ENCODE measurements at regions not wholly inside any gene's neighbourhood (a gene's known extent, or its start where the extent isn't known, plus 50 kb on each side); places are given as distances from the start of the nearest gene placed in this dataset.
"Not testable (repeated sequence)": the region's sequence is repeated elsewhere in the genome, so short reads cannot be mapped to it uniquely, and the experiment has no call there.

DNA sequence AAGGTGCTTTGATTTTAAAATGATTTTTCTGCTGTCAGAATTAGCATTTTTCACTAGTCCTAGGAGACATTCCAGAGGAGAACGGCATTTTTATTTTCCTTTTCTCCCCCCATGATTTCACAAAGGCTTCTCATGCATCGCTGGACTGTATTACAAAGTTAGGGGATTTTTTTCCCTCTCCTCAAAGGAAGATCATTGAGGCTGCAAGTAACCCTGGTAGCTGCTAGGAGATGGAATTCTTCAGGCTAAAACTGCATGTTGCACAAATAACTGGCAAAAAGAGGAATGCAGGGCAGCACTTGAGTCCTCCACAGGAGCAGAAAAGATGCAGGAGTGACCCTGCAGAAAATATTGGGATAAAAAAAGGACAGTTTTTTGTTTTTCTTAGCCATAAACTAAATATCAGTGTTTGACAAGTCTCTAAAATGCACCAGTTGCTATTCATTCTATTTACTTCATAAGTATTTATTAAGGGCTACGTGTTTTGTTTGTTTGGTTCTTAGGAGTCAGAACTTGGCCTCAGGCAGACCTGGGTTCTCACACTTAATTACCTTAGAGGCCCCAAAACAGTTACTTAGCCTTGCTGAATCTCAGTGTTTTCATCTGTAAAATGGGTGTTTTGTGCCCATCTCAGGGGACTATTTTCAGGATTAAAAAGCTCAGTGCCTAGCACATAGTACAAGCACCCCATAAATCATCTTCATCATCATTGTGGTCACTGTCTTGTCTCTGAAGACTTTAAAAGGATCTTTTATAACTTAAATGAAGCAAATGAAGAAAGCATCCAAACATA lies 144.5 kb upstream of the ID4 start:
- no peak for DNase-seq (ENCODE audit: low spot score)

DNA sequence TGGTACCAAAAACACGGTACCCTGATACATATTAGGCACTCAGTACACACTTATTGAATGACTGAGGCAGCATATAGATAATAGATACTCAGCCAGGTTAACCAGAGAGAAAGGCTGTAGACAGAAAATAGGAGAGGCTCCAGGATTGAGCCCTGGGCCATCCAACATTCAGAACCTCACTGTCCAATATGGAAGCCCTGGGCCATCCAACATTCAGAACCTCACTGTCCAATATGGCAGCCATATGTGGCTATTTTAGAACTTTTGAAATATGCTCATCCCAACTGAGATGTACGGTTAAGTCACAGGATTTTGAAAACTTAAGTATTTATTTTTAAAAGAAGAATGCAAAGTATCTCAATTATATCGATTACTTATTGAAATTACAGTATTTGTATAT lies 142.5 kb upstream of the ID4 start:
- DNase-seq (ENCODE audit: low spot score) = no peak

DNA sequence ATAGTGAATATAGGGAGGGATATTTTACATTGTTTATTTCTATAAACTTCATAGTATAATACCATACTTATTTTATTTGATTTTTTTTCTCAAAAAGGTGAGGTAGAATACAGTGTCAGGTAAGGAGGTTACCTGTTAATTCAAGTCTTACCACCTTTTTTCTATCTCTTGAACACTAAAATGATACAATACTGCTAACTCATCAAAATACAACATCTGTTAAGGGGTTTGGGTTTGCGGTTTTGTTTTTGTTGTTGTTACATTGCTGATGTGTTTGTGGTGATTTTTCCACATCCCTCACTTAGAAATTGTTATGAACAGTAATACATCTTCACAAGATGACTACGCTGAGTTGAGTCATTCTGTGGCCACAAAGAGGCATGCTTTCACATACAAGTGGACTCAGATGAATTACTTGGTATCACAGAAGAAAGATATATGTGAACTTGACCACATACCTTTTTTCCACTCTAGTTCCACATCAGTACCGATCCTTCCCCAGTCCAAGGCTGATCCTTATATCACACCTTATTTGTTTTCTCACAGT lies 139.4 kb upstream of the ID4 start:
- no peak for DNase-seq (ENCODE audit: low spot score)

DNA sequence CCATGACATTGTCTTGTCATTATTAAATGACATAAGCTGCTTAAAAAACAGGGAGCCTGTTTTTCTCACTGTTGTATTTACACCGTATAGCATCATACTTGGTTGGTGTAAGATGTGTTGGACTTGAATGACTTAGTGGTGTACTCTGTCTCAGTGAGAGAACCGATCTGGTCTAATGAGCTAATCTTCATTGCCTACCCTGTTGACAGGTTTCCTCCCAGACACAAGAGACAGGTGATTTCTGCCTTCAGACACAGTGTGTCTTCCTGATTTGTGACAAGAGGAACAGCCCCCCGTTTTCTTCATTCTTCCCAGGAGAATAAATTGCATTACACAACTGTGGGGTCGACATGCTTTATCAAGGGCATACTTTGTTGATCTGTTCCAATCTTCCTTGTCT lies 137.2 kb upstream of the ID4 start:
- no peak for DNase-seq (ENCODE audit: low spot score)

DNA sequence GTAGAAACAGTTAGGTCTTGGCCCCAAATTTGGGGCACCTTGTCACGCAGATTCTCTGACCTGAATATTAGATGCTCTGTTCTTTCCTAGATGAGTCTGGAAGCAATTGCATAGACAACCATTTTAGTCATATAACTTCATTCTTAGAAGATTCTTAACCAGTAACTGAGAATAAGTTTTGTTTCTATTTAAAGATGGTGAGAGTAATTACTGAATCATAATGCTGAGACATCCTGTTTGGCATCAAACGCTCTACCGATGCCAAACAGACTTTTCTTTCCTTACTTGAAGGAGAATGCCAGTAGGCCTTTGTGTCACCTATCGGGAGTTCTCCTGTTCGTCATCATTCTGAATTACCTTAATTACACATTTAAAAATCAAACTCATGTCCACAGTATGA lies 131.6 kb upstream of the ID4 start:
- no peak for DNase-seq (ENCODE audit: low spot score)

DNA sequence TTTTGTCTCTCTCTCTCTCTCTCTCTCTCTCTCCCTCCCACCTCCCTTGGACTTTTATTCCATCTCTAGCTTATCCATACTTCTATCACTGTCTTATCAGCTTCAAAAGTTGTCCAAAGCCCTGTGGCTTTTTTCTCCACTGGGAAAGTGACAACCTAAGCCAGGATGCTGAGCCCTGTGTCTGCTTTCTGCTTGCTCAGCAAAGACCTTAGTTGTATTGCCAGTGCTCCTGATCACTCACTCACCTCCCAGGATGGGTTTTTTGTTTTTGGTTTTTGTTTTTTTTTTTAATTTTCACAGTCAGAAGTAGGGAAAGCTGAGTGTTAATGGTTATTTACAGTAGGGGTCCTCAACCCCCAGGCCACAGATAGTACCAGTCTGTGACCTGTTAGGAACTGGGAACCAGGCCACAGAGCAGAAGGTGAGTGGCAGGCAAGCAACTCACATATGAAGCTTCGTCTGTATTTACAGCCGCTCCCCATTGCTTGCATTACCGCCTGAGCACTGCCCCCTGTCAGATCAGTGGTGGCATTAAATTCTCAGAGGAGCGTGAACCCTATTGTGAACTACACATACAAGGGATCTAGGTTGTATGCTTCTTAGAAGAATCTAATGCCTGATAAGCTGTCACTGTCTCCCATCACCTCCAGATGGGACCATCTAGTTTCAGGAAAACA lies 125.0 kb upstream of the ID4 start:
- DNase-seq (ENCODE audit: low spot score) = no peak

DNA sequence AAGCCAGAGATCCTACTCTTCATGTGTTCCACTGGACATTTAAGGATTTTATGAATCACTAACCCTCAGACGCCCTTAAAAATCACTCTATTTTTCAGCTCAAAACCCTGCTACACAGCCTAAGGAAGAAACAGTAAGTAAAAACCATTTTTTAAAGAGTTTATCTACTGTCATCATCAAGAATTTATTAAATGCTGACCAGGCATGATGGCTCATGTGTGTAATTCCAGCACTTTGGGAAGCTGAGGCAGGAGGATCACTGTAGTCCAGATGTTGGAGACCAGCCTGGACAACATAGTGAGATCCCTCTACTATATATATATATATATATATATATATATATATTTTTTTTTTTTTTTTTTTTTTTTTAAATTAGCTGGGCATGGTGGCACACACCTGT lies 124.2 kb upstream of the ID4 start:
- no peak for DNase-seq (ENCODE audit: low spot score)

DNA sequence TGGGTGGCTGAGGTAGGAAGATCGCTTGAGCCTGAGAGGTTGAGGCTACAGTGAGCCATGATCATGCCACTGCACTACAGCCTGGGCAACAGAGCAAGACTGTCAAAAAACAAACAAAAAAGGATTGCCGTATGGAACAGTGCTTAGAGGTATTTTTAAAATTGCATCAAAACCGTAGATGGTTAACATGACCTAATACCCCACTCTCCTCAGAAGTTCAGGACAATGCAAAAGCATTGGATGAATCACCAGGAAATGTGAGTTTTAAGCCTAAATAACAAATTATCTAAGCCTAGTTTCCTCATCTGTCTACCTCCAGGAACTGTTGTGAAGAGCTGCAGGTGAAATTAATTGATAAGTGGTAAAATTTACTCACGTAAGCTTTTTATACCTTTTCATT lies 123.8 kb upstream of the ID4 start:
- DNase-seq (ENCODE audit: low spot score) = no peak

DNA sequence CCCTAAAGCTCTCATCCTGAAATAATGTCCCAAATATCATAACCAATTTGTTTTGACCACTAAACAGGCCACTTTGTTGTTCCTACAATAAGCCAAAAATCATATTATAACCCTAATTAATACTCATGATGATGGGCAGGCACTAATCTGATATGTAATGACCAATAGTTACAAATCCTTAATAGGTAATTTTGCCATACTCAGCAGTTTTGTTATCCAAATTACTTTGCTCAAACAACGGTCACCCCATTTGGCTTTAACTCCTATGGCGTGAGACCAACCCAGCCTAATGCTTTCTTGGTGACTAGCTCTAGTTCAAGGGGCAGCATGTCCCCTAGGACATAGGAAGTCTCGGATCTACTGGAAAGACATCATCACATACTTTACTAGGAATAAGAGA lies 123.2 kb upstream of the ID4 start:
- DNase-seq (ENCODE audit: low spot score) = no peak

DNA sequence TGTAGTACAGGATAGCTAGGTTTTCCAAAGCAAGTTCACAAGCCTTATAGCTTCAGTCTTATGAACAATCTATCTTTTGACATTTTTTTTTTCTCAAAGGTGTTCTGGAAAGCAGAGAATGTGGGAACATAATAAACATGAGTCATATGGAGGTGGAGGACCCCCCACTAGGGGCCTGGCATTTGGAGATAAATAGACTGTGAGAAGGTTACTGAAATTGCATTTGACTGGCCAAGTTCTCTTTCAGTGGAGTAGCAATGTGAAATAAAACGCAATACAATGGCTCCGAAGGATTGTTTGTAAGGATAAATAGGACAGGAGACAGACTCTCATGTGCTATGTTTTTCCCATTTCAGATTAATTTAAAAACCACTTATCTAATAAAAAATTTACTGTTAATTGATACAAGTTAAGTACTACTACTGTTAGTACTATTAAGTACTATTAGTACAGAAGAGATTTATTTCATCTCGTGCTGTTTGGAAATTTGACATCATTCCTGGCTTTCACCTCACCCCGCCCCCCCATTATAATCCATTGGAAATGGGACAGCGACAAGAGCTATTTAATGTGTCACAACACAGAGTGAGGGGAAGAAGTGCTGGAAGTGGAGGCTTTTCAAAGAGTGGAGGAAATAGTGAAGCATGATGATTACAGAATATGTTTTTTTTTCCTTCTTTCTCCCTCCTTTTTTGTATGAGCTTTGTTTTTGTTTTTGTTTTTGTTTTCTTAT lies 122.6 kb upstream of the ID4 start:
- no peak for DNase-seq (ENCODE audit: low spot score)

DNA sequence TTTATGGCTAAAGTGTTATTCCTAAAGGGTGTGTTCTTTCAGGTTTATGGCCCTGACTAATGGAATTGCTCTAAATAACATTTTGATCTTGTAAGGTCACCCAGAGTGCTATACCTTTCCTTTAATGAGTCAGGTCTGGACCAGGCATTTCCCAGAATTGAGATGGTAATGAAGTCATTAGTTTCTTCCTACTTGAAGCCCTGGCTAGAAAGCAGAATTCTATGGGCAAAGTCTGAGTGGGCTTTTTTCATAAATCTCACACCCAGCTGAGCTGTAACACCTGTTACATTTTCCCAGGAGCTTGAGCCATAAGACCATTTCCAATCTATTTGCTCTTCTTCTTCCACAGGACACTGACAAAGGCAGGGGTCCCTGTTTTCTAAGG lies 122.0 kb upstream of the ID4 start:
- no peak for DNase-seq (ENCODE audit: low spot score)

DNA sequence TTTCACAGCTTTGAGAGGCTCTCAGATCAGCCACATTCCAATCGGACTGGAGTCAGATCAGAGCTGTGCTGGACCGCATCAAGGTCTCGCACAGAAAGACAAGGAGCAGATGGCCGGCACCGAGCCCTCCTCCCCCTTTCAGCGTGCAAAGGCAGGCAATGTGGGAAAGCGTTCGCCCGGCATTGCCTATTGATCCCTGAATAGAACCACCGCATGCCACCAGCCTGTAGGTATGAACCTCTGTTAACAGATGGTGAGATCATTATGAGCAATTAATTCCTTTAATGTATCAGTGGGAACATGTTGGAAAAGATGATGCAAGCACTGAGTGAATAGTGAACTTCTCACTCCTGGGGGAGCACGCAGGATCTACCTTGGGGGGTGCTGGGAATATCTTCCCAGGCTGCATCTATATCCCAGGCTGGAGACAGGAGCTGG lies 117.5 kb upstream of the ID4 start:
- DNase-seq (ENCODE audit: low spot score) = no peak

DNA sequence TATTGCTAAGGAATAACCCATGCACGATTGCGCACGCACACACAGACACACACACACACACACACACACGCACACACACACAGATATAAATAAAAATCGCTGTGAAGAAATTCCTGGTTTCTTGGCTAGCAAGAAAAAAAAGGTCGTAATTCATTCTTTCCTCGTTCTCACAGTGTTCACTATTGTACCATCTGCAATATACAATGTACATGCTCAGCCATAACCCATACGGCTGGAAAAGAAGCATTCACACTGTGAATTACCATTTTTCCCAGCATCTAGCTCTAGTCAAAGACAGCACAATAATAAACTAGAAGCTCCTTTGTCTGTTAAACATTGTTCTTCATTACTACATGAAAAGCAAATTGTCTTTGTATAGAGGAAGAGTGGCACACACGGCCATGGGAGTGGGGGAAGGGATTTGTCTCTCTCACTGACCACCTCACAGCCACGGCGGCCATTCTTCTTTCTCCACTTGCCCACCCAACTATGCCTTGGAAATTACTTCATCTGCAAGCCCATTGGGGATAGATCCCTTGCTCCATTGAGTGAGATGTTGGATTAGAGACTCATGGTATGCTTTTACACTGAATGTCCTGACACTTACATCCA lies 115.3 kb upstream of the ID4 start:
- no peak for DNase-seq (ENCODE audit: low spot score)

DNA sequence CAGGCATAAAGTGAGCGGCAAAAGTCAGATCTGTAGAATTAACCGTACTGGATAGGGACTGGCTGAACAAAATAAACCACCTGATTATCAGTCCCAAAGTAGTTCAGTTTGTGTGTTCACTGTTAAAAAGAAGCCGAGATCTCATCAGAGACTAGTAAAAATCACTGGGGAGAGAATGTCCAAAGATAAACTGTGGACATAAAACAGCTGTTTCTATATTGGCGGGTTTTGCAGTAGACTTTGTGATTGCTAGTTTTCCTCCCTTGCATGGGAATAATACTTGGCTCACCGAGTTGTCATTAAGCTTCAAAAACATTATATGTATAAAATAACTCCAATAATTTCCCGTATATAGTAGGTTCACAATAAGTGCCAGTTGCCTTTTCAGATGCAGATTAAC lies 114.2 kb upstream of the ID4 start:
- no peak for DNase-seq (ENCODE audit: low spot score)

DNA sequence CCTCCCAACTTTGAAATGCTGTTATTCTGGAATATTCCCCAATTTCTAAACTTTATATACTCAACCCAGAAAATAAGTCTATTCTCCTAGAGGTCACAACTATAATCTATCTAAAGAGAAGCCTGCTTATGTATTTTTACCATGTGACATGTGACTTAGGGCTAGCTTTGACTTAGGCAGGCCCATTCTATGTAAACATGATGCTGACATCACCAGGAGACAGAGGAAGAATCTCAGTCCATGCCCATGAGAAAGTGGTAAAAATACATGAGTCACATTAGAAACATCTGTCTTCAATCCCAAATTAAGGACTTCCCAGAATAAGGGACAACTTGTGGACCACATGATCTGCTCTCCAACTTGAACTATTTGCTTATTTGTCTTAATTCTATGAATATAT lies 113.6 kb upstream of the ID4 start:
- DNase-seq (ENCODE audit: low spot score) = no peak

DNA sequence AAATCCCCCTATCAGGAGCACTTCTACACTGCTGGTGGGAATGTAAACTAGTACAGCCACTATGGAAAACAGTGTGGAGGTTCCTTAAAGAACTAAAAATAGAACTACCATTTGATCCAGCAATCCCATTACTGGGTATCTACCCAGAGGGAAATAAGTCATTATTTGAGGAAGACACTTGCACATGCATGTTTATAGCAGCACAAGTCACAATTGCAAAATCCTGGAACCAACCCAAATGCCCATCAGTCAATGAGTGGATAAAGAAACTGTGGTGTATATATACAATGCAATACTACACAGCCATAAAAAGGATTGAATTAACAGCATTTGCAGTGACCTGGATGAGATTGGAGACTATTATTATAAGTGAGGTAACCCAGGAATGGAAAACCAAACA lies 111.7 kb upstream of the ID4 start:
- not testable (repeated sequence) for DNase-seq (ENCODE audit: low spot score)

DNA sequence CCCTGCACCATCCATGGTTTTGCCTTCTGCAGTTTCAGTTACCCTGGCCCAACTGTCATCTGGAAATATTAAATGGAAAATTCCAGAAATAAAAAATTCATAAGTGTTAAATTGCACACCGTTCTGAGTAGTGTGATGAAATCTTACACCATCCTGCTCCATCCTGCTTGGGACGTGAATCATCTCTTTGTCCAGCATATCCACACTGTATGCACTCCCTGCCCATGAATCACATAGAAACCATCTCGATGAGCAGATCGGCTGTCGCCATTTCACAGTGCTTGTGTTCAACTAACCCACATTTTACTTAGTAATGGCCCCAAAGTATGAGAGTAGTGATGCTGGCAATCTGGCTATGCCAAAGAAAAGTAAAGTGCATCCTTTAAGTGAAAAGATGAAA lies 105.9 kb upstream of the ID4 start:
- DNase-seq (ENCODE audit: low spot score) = no peak

DNA sequence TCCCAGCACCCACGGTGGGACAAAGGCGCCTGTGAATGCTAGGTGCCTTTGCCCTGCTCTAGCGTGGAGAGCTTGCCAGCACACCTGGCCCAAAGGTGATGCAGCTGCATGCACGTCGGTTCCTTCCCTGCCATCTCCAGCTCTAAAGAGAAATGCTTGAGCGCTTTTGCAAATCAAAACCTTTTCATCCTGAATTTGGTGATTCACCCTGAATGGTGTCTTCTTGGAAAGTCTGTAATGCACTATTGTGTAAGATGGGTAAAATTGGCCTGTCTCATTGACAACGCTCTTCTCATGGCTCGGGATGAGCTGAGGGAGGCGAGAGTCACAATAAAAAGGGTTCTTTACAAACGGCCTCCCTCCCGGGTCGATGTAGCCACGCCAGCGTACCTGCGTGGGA lies 103.1 kb upstream of the ID4 start:
- no peak for DNase-seq (ENCODE audit: low spot score)

DNA sequence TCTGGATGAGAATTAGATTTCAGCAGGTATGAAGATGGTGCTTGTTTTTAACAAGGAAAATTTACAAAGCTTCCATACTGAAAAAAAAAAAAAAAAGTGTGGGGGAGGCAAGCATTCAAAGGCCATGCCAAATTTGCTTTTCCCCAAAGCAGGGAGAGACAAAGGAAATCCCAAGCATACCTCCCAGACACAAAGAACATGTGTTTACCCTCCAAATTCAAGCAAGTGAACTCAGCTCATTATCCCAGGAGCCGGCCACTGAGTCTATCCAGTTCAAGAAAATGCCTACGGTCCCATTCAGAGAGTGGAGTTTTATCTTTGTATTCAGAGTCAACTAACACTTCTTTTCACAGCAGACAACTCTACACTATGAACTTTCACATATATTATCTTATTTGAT lies 102.7 kb upstream of the ID4 start:
- no peak for DNase-seq (ENCODE audit: low spot score)

DNA sequence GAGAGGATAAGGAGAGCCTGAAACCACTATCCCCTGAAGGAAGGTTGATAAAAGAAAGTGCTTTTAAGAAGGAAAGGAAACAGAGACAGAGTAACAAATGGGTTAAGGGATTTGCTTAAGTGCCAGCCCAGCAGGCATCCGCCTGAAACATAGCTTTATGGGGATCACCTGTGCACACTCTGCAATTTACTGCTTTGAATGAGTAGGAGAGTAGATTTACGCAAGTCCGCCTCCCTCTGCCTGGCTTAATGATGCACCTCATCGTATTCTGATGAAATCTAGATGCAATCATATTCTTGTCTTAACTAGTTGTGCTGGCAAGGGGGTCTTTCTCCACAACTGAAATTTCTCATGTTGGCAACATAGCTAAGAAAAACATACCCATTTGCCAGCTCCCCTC lies 101.1 kb upstream of the ID4 start:
- DNase-seq (ENCODE audit: low spot score) = no peak

DNA sequence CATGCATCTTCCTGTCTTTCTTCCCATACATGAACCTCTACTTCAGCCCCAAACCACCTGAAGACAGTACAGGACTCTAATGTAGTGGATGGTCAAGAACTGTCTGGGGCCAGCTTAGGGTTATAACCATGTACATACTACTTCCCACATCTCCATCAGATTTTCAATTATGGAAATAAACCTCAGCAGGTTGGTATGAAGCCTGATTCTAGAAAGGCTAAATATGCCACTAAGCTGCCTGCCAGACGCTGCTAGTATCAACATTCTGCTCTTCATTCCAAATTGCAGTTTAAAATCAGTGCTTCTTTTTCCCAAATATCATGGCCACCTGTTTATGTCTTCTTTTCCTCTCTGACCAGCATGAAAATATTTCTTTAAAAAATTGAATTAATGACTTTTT lies 99.2 kb upstream of the ID4 start:
- no peak for DNase-seq (ENCODE audit: low spot score)

DNA sequence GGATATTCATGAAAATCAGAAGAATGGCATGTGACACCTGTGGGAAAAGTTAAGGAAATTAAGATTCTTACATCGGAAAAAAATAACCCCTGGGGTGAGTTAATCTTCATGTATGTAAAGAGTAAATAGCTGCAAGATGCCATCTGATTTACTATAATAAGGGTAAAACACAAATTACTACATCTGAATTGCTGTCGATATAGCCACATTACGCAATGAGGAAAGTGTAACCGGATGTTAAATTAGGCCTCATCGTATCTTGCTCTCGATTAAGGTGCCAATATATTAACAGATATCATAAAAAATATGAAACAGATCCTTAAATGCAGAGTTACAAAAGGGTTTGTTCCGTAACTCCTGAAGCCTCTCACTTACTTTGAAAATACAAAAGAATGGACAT lies 87.4 kb upstream of the ID4 start:
- no peak for DNase-seq (ENCODE audit: low spot score)

DNA sequence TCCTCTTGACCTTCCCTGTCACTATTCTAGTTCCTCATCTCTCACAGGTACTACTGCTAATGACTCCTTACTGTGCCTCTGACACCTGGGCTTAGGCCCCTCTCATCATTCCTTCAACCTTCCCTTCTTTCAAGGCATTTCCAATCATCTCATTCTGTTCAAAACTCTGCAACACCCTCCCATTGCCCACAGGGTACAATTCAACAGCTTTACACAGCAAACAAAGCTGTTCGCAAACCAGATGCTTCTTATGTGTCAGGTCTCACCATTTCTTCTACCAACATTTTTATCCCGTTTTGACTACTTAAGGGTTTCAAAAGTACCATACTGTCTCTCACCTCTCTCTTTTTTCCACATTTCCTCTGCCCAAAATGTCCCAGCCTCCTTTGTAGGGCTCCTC lies 84.4 kb upstream of the ID4 start:
- DNase-seq (ENCODE audit: low spot score) = no peak

Measured in kidney capillary endothelial cell (primary cell).